HG02970 (cell line): ENCODE measurements at regions not wholly inside any gene's neighbourhood (a gene's known extent, or its start where the extent isn't known, plus 50 kb on each side); places are given as distances from the start of the nearest gene placed in this dataset.
"Not testable (repeated sequence)": the region's sequence is repeated elsewhere in the genome, so short reads cannot be mapped to it uniquely, and the experiment has no call there.

Experiments
- ATAC-seq: cut with Tn5 transposase; IDR thresholded peaks from one replicate; pipeline ENCODE4 v1.9.1; 2021; ENCODE audit warnings: mild to moderate bottlenecking, moderate library complexity, moderate number of reproducible peaks; ENCODE audit not compliant: unreplicated experiment, low FRiP score

- ATAC-seq: no peak
Measured at GRCh38 chr6:94559829-94560537, 1017.4 kb upstream of the MANEA start.

- not testable (repeated sequence) for ATAC-seq
Measured at GRCh38 chr6:94557207-94557606, 1020.1 kb upstream of the MANEA start.

DNA sequence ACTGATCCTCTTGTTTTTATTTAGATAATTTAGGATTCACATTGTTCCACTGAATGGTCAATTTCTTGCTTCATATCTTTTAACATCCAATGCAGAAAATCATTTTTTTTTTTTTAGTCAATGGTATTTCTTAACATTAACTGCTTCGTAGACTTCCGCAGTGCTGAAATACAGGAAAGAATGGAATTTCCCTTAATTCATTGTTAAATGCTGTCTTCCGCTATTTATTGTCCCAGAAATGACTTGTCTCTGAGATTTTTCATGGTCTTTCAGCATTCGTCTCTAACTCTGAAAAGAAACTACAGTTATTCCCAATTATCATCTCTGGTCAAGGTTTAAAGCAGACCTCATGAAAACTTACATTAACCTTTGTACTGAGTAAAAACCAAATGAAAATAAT is 1029.1 kb upstream of the MANEA start:
- ATAC-seq: no peak

DNA sequence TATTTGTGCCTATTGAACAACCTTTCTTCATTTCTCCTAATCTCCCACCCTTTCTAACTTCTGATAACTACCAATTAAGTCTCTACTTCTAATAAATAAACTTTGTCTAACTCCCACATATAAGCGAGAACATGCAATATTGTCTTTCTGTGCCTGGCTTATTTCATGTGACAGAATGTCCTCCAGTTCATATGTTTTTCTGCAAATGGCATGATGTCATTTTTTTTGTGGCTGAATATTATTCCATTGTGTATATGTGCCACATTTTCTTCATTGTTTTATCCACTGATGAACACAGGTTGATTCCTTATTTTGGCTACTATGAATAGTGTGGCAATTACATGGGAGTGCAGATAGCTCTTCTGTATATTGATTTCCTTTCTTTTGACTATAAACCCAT is 1041.5 kb upstream of the MANEA start:
- no peak for ATAC-seq

GRCh38 chr6:94511502-94512088 is 1065.7 kb upstream of the MANEA start:
- ATAC-seq: no peak

GRCh38 chr6:94510877-94511276 is 1066.5 kb upstream of the MANEA start:
- no peak for ATAC-seq

DNA sequence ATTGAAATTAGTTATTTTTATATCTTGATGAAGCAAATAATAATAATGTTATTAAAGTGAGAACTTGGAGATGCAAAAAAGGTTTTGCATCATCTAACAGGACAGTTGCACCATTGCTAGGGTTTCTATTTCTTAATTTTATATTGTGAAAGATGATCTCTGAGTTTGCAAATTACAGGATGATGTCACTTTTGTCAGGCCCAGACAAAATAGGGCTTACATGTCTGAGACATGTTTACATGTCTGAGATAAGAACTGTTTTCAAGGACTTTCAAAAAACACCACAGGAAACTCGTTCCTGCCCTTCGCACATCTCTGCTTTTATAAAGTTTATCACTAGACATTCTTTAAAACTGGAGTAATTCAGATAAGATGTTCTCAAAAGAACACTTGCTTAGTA is 1075.8 kb upstream of the MANEA start:
- ATAC-seq: no peak

DNA sequence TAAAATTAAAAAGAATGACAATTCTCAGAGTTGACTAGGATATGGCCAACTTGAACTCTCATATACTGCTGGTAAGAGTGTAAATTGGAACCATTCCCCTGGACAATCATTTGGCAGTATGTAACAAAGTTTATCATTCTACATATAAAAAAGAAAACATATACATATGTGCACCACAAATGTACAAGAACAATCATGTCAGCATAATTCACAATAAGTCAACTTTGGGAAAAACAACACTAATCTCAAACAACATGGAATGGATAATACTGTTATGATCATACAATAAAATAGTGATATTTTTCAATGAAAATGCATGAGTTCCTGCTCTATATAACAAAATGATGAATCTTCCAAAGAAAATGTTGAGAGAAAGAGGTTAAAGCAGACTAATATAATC is 1078.7 kb upstream of the EPHA7 start:
- ATAC-seq: no peak

DNA sequence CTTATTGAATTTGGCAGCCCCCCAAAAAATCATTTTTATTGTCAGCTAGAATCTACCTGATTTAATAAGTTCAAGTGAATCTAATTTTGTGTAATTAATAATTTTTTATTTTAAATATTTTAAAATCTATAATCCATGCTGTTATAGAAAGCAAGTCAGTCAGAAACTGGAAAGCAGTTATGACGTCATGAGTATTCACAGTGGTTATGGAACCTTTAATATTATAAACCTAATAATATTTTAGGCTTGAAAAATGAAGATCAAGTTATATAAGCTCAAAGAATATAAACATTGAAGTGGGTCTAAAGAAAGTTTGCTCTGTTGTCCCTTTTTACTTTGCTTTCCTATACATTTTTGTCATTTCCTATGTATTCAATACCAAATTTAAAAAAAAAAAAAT is 1075.1 kb upstream of the EPHA7 start:
- no peak for ATAC-seq

- ATAC-seq: no peak
Measured at GRCh38 chr6:94487371-94487770, 1068.0 kb upstream of the EPHA7 start.

GRCh38 chr6:94478133-94479005 is 1059.0 kb upstream of the EPHA7 start:
- no peak for ATAC-seq

DNA sequence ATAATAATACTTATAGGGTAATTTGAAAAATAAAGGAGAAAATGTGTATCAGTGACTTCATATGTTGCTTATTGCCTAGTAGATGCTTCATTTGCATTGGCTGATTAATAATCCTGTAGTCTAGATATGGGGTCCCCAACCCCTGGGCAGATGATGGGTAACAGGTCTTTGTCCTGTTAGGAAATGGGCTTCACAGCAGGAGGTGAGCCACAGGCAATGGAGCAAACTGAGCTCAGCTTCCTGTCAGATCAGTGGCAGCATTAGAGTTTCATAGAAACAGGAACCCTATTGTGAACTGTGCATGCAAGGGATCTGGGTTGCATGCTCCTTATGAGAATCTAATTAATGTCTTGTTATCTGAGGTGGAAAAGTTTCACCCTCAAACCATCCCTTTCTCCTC is 1049.5 kb upstream of the EPHA7 start:
- no peak for ATAC-seq

- no peak for ATAC-seq
Measured at GRCh38 chr6:94464018-94464510, 1044.7 kb upstream of the EPHA7 start.

GRCh38 chr6:94463306-94463705 is 1043.9 kb upstream of the EPHA7 start:
- ATAC-seq: no peak

- no peak for ATAC-seq
Measured at GRCh38 chr6:94462231-94462630, 1042.9 kb upstream of the EPHA7 start.

DNA sequence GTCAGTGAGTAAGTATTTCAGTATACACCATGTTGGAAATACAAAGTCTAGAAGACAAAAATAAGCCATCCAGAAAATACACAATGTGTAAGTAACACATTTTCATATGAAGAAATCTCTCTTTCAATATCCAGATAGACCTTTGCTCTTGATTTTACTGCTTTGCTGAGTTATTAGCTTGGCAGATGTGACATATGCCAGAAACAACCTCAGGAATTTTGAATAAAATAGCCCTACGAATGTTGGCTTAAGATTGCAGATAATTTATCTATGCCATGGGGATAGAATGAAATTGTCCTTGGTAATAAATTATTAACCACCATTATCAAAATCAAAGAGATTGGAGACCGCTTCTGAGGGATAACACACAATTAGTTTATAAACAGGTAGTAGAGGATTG is 1036.9 kb upstream of the EPHA7 start:
- ATAC-seq: no peak

DNA sequence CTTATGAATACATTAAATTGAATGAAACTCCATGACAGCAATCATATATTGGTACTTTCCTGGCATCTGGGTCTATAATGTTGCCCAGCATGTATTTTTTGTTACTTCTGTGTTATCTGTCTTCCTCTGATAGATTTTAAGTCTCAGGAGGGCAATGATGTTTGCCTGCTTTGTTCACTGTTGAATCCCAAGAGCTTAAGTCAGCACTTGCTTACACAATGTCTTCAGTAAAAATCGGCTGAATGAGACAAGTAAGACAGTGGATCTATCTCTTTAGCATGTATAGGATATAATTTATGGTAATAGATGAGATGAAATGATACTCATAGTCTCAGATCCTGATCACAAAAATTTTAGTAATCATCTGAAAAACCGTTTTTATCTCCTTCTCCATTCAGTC is 1034.9 kb upstream of the EPHA7 start:
- ATAC-seq: no peak

- ATAC-seq: no peak
Measured at GRCh38 chr6:94446120-94446519, 1026.8 kb upstream of the EPHA7 start.

DNA sequence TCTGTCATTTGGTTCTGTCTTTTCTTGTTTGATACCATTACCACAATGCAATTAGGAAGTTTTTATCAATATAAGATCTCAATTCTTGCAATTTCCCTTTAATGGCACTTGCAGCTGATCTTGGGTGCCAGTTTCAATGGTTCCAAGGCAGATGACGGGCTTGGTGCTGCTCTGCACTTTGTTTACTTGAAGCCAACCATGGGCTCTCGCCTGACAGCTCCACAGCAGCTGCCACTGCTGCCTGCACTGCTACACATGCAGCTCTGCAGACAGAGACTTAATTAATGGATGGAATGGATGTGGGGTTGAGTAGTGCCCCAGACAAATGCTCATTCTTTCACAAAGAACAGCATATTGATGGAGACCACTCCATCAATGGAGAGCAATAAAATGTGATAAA is 1024.3 kb upstream of the EPHA7 start:
- no peak for ATAC-seq

GRCh38 chr6:94424692-94425091 is 1005.3 kb upstream of the EPHA7 start:
- ATAC-seq: no peak

DNA sequence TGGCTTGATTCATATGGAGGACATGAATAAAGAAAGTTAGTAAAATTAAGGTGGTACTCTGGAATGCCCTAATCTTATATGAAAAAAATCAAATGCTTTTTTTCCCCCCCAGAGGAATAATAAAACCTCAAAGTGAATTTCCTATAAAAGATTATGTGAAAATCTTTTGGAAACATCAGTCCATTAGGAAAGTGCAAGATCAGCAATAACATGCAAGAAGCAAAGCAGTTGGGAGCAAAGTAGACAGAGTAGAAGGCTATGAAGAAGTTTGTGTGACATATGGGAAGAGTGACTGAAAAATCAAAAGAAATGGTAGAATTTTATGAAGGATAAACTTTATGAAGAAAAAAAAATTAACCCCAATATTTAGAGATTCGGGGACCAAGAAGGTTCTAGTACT is 998.0 kb upstream of the EPHA7 start:
- no peak for ATAC-seq
